Stomach (tissue), 4 donors: ENCODE measurements at regions not wholly inside any gene's neighbourhood (a gene's known extent, or its start where the extent isn't known, plus 50 kb on each side); places are given as distances from the start of the nearest gene placed in this dataset.

Experiments
- POLR2AphosphoS5 ChIP-seq, 3 donors: sonication (generic); formaldehyde crosslinking; IDR thresholded peaks; one replicate each; pipeline ENCODE4 v1.6.1; 2016; ENCODE audit warnings: antibody characterized with exemption in 3 of 3
- TF ChIP-seq, protein P1 (sequence below), 7 experiments: fragments of 450-650 bp in 4 of 7; fragments of 200-600 bp in 3 of 7; sonication (generic) in 3 of 7; IDR thresholded peaks; one replicate each; pipeline ENCODE4 v1.5.1; 2016 to 2019; ENCODE audit warnings: antibody characterized with exemption in 7 of 7, control low read depth in 2 of 7, mild to moderate bottlenecking in 1 of 7

- TF ChIP-seq, protein P1, sequence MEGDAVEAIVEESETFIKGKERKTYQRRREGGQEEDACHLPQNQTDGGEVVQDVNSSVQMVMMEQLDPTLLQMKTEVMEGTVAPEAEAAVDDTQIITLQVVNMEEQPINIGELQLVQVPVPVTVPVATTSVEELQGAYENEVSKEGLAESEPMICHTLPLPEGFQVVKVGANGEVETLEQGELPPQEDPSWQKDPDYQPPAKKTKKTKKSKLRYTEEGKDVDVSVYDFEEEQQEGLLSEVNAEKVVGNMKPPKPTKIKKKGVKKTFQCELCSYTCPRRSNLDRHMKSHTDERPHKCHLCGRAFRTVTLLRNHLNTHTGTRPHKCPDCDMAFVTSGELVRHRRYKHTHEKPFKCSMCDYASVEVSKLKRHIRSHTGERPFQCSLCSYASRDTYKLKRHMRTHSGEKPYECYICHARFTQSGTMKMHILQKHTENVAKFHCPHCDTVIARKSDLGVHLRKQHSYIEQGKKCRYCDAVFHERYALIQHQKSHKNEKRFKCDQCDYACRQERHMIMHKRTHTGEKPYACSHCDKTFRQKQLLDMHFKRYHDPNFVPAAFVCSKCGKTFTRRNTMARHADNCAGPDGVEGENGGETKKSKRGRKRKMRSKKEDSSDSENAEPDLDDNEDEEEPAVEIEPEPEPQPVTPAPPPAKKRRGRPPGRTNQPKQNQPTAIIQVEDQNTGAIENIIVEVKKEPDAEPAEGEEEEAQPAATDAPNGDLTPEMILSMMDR (IDR thresholded peaks at IDR 0.05) = no peak
- TF ChIP-seq POLR2AphosphoS5 (IDR thresholded peaks at IDR 0.05) = no peak
Observed at GRCh38 chr2:37783545-37783944, 112.1 kb upstream of the CDC42EP3 start.
